ENCODE measurements at regions not wholly inside any gene's neighbourhood (a gene's known extent, or its start where the extent isn't known, plus 50 kb on each side); places are given as distances from the start of the nearest gene placed in this dataset.
A peak's percentile ranks its signal among the peaks of the same experiment; 100 is the strongest.
"Not testable (repeated sequence)": the region's sequence is repeated elsewhere in the genome, so short reads cannot be mapped to it uniquely, and the experiment has no call there.

GRCh38 chr15:77915261-77915960, 162.1 kb downstream of the TBC1D2B start:
- Histone ChIP-seq H3K36me3 (no peaks in the 10 kb centered on the region), H3K4me3 (replicated peaks in 1 of 3) (no peak overlapping the region), H3K9me3 (no peaks in the 10 kb centered on the region), H3K27me3 (no peaks in the 10 kb centered on the region), H3K4me1 (no peaks in the 10 kb centered on the region), H3K27ac (no peak overlapping the region)
- TF ChIP-seq POLR2A (IDR thresholded peaks at IDR 0.05) (no peak), CTCF (IDR thresholded peaks at IDR 0.05) (no peak)
- 84 to 86% methylated on average over 11 to 14 of the region's 19 CpGs for WGBS, 2 donors
- intact Hi-C loops (cut with DNase I), result no loop called here
- DNase-seq, result no peak

GRCh38 chr15:77914531-77914930, 163.0 kb downstream of the TBC1D2B start:
- 77 to 86% methylated on average over 5 of the region's 5 CpGs for WGBS, 2 donors
- DNase-seq; H3K4me3 ChIP-seq (replicated peaks in 1 of 3); H3K4me1 ChIP-seq; H3K36me3 ChIP-seq; H3K27me3 ChIP-seq; H3K27ac ChIP-seq; H3K9me3 ChIP-seq; intact Hi-C loops (cut with DNase I): not testable (repeated sequence)

- H3K4me1 ChIP-seq; H3K36me3 ChIP-seq; H3K9me3 ChIP-seq; H3K4me3 ChIP-seq (replicated peaks in 1 of 3); H3K27me3 ChIP-seq; intact Hi-C loops (cut with DNase I): not testable (repeated sequence)
- peak; percentile 84 to 86 for DNase-seq
- 12 to 25% methylated on average over 7 to 12 of the region's 12 CpGs for WGBS, 2 donors
- TF ChIP-seq CTCF (IDR thresholded peaks at IDR 0.05), result peak; percentile 67 to 76 (median 73)
- H3K27ac ChIP-seq, result peak overlapping the region in 2 of 3 donors; percentile 64 to 65
Measured at GRCh38 chr15:77910030-77910911, 167.2 kb downstream of the TBC1D2B start.

- Histone ChIP-seq H3K4me1 (no peaks in the 10 kb centered on the region), H3K4me3 (replicated peaks in 1 of 3) (no peak overlapping the region), H3K27me3 (no peaks in the 10 kb centered on the region), H3K36me3 (no peaks in the 10 kb centered on the region), H3K9me3 (no peaks in the 10 kb centered on the region), H3K27ac (no peak overlapping the region)
- no peak for TF ChIP-seq CTCF (IDR thresholded peaks at IDR 0.05)
- no peak for TF ChIP-seq POLR2A (IDR thresholded peaks at IDR 0.05)
- no peak for DNase-seq
- WGBS, 2 donors, result 89 to 91% methylated on average over 12 to 14 of the region's 14 CpGs
- intact Hi-C loops (cut with DNase I), result no loop called here
Measured at GRCh38 chr15:77909182-77909940, 168.2 kb downstream of the TBC1D2B start.

GRCh38 chr15:77908752-77909111, 168.8 kb downstream of the TBC1D2B start:
- intact Hi-C loops (cut with DNase I); H3K27ac ChIP-seq; H3K9me3 ChIP-seq; H3K36me3 ChIP-seq; H3K4me1 ChIP-seq; H3K4me3 ChIP-seq (replicated peaks in 1 of 3); H3K27me3 ChIP-seq; DNase-seq: not testable (repeated sequence)
- WGBS, 2 donors, result 63 to 88% methylated on average over 1 to 3 of the region's 7 CpGs

All from thyroid gland (tissue), 4 donors.